Parathyroid adenoma (tissue), 2 donors: ENCODE measurements at regions not wholly inside any gene's neighbourhood (a gene's known extent, or its start where the extent isn't known, plus 50 kb on each side); places are given as distances from the start of the nearest gene placed in this dataset.

Experiments
- H2AFZ ChIP-seq: fragments of 300-600 bp; sonication (generic); one replicate; pipeline ENCODE4 v1.7.0; 2017; ENCODE audit warnings: antibody characterized with exemption, mild to moderate bottlenecking
- H3K27ac ChIP-seq: fragments of 300-600 bp; sonication (generic); one replicate; pipeline ENCODE4 v1.7.0; 2017
- H3K27me3 ChIP-seq: fragments of 300-600 bp; sonication (generic); one replicate; pipeline ENCODE4 v1.7.0; 2017; ENCODE audit warnings: low read length; ENCODE audit not compliant: control insufficient read depth, insufficient read depth
- H3K36me3 ChIP-seq: fragments of 300-600 bp; sonication (generic); one replicate; pipeline ENCODE4 v1.7.0; 2017; ENCODE audit warnings: low read length; ENCODE audit not compliant: control insufficient read depth, insufficient read depth
- H3K4me1 ChIP-seq: fragments of 300-600 bp; sonication (generic); one replicate; pipeline ENCODE4 v1.7.0; 2017; ENCODE audit warnings: control low read depth
- H3K4me2 ChIP-seq: fragments of 300-600 bp; sonication (generic); one replicate; pipeline ENCODE4 v1.7.0; 2017; ENCODE audit warnings: low read length
- H3K4me3 ChIP-seq: fragments of 300-600 bp; sonication (generic); one replicate; pipeline ENCODE4 v1.7.0; 2017; ENCODE audit warnings: low read depth, low read length
- H3K79me2 ChIP-seq: fragments of 300-600 bp; sonication (generic); one replicate; pipeline ENCODE4 v1.7.0; 2017; ENCODE audit warnings: control low read depth
- H3K9ac ChIP-seq: fragments of 300-600 bp; sonication (generic); one replicate; pipeline ENCODE4 v1.7.0; 2017; ENCODE audit warnings: mild to moderate bottlenecking
- H3K9me3 ChIP-seq: fragments of 300-600 bp; sonication (generic); one replicate; pipeline ENCODE4 v1.7.0; 2017; ENCODE audit warnings: low read length; ENCODE audit not compliant: control insufficient read depth
- CTCF ChIP-seq: fragments of 300-600 bp; sonication (generic); IDR thresholded peaks from one replicate; pipeline ENCODE4 v1.7.0; 2017; ENCODE audit warnings: antibody characterized with exemption, mild to moderate bottlenecking
- donor health status: primary hyperparathyroidism.

GRCh38 chr5:32505756-32506155 is 61.2 kb upstream of the ZFR start:
- Histone ChIP-seq H3K9me3 (no peaks in the 10 kb centered on the region), H3K79me2 (no peaks in the 10 kb centered on the region), H3K4me1 (peaks cover 26% of the 10 kb centered on the region), H3K27ac (peak overlapping the region; percentile 76), H3K36me3 (no peaks in the 10 kb centered on the region), H2AFZ (peak overlapping the region; percentile 81), H3K27me3 (no peaks in the 10 kb centered on the region), H3K4me3 (no peak overlapping the region), H3K9ac (no peak overlapping the region), H3K4me2 (no peak overlapping the region)
- TF ChIP-seq CTCF = no peak

GRCh38 chr5:32504989-32505596 is 60.6 kb upstream of the ZFR start:
- Histone ChIP-seq H3K27me3 (no peaks in the 10 kb centered on the region), H3K4me1 (peaks cover 26% of the 10 kb centered on the region), H3K9ac (no peak overlapping the region), H3K4me3 (no peak overlapping the region), H3K36me3 (no peaks in the 10 kb centered on the region), H3K4me2 (no peak overlapping the region), H3K79me2 (no peaks in the 10 kb centered on the region), H2AFZ (peak overlapping the region; percentile 81), H3K9me3 (no peaks in the 10 kb centered on the region), H3K27ac (peak overlapping the region; percentile 76)
- TF ChIP-seq CTCF = no peak

- H3K79me2 ChIP-seq = no peaks in the 10 kb centered on the region
- no peaks in the 10 kb centered on the region for H3K36me3 ChIP-seq
- no peaks in the 10 kb centered on the region for H3K27me3 ChIP-seq
- no peaks in the 10 kb centered on the region for H3K9me3 ChIP-seq
- no peak overlapping the region for H3K4me3 ChIP-seq
- no peak overlapping the region for H3K4me2 ChIP-seq
- H3K9ac ChIP-seq = no peak overlapping the region
- peak overlapping the region; percentile 76 for H3K27ac ChIP-seq
- peak overlapping the region; percentile 81 for H2AFZ ChIP-seq
- H3K4me1 ChIP-seq = peaks cover 26% of the 10 kb centered on the region
- no peak for TF ChIP-seq CTCF
Measured at GRCh38 chr5:32504329-32504988, 59.9 kb upstream of the ZFR start.

GRCh38 chr5:32503261-32503660 is 58.7 kb upstream of the ZFR start:
- Histone ChIP-seq H3K36me3 (no peaks in the 10 kb centered on the region), H2AFZ (no peak overlapping the region), H3K4me3 (no peak overlapping the region), H3K27me3 (no peaks in the 10 kb centered on the region), H3K79me2 (no peaks in the 10 kb centered on the region), H3K4me2 (no peak overlapping the region), H3K4me1 (peaks cover 26% of the 10 kb centered on the region), H3K9me3 (no peaks in the 10 kb centered on the region), H3K27ac (no peak overlapping the region), H3K9ac (no peak overlapping the region)
- no peak for TF ChIP-seq CTCF
